AG10803 (cell line): ENCODE measurements at regions not wholly inside any gene's neighbourhood (a gene's known extent, or its start where the extent isn't known, plus 50 kb on each side); places are given as distances from the start of the nearest gene placed in this dataset.
"Not testable (repeated sequence)": the region's sequence is repeated elsewhere in the genome, so short reads cannot be mapped to it uniquely, and the experiment has no call there.

Source experiments
- DNase-seq: peaks from one replicate; pipeline ENCODE4 v3.0.0; 2010; ENCODE audit warnings: low read depth
- H3K4me3 ChIP-seq: 2 replicates; pipeline ENCODE4 v1.5.1; 2011; ENCODE audit warnings: mild to moderate bottlenecking, low read length, control low read depth
- TF ChIP-seq, protein P1 (sequence below): conservative IDR thresholded peaks from 2 replicates; pipeline ENCODE4 v1.5.1; 2011; ENCODE audit warnings: mild to moderate bottlenecking, low read length, control low read depth, inconsistent platforms

DNA sequence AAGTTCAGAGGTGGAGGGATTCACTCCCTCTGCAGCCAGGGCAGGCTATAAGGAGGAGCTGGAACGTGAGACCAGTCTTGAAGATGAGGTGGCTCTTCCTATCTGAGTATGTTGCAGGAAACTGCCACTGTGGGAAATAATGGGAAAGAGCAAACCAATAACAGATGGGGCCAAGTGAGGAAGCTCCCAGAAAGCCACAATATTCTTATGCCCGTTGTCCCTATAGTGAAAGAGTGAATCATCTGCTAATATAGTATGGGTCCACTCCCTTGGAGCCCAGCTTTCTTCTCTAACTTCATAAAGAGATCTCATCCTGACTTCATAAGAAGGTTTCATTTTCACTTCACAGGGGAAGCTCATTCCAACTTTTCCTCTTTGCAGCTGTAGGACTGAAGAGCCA is 206.4 kb downstream of the BLID start:
- H3K4me3 ChIP-seq: peak overlapping the region; percentile 18
- DNase-seq: peak; percentile 68
- TF ChIP-seq, protein P1, sequence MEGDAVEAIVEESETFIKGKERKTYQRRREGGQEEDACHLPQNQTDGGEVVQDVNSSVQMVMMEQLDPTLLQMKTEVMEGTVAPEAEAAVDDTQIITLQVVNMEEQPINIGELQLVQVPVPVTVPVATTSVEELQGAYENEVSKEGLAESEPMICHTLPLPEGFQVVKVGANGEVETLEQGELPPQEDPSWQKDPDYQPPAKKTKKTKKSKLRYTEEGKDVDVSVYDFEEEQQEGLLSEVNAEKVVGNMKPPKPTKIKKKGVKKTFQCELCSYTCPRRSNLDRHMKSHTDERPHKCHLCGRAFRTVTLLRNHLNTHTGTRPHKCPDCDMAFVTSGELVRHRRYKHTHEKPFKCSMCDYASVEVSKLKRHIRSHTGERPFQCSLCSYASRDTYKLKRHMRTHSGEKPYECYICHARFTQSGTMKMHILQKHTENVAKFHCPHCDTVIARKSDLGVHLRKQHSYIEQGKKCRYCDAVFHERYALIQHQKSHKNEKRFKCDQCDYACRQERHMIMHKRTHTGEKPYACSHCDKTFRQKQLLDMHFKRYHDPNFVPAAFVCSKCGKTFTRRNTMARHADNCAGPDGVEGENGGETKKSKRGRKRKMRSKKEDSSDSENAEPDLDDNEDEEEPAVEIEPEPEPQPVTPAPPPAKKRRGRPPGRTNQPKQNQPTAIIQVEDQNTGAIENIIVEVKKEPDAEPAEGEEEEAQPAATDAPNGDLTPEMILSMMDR: no peak

DNA sequence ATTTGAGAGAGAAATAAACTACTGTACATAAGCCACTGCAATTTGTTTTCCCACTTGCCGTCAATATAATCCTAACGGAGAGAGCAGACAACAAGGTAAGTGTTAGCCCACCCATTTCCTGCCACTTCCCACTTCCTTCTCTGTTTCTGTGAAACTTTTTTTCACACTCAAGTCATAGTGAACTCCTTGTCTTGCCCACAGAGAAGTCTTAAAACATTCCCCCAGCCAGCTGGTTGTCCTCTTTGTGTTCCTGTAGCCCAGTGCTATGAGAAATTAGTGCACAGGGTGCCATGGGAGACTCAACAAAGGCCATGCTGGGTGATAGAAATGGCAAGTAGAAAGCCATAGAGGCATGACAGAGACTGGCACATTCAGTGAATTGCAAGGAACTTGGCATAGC is 208.6 kb downstream of the BLID start:
- DNase-seq: no peak
- TF ChIP-seq, protein P1: no peak
- no peak overlapping the region for H3K4me3 ChIP-seq

DNA sequence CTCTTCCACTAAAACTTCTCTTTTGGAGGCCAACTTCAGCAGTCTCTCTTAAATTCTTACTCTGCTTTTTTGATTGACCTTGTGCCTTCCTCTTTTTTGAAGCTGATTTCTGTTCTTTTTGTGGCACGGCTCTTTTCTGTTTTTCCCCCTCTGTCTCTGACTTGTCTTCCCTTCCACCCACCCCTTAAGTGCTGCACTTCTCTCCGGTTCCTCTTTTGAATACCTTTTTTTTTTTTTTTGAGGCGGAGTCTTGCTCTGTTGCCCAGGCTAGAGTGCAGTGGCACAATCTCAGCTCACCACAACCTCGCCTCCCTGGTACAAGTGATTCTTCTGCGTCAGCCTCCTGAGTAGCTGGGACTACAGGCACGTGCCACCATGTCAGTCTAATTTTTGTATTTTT is 211.9 kb downstream of the BLID start:
- no peak overlapping the region for H3K4me3 ChIP-seq
- no peak for DNase-seq
- TF ChIP-seq, protein P1: no peak

DNA sequence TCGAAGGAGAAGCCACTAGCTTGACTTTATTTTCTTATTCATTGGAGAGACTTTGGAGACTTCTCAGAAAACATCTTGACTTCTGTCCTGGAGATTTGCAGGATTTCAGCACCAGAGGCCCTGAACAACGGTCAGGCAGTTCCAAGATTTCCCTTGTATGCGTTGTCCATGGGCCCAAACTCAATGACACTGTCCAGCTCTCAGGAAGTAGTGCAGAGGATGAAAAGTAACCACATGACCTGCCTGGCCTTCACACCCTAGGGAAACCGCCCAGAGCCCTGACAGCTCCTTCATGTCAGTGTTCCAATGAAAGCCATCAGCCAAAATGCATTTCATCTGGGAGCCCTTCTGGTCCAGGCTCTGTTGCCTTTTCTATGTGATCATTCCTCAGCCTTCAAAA is 214.1 kb downstream of the BLID start:
- no peak overlapping the region for H3K4me3 ChIP-seq
- no peak for DNase-seq
- TF ChIP-seq, protein P1: no peak

DNA sequence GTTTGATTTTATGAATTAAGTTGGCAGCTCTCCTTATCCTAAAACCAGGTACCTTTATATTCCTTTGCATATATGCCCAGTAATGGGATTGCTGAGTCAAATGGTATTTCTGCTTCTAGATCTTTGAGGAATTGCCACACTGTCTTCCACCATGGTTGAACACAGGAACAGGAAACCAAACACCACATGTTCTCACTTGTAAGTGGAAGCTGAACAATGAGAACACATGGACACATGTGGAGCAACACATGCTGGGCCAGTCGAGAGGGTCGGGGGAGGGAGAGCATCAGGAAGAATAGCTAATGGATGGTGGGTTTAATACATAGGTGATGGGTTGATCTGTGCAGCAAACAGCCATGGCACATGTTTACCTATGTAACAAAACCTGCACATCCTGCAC is 214.6 kb downstream of the BLID start:
- DNase-seq, H3K4me3 ChIP-seq: not testable (repeated sequence)

DNA sequence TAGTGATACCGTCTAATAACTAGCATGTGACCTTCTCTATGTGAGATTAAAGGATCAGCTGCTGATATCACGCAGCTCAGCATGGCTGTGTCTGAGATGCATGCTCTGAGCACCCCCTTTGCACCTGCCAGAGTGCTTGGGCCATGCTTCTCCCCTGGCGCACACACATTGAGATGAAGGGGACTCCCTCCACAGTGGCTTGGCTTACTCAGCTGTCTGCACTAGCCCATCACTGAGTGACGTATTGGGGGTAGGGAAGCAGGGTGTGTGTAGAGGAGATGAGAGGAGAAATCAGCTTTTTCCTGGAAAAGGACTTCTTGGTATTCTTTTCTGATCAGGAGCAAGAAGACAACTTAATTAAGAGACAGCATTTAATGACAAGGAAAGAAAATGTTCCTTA is 216.5 kb downstream of the BLID start:
- H3K4me3 ChIP-seq: no peak overlapping the region
- DNase-seq: no peak
- TF ChIP-seq, protein P1: no peak

DNA sequence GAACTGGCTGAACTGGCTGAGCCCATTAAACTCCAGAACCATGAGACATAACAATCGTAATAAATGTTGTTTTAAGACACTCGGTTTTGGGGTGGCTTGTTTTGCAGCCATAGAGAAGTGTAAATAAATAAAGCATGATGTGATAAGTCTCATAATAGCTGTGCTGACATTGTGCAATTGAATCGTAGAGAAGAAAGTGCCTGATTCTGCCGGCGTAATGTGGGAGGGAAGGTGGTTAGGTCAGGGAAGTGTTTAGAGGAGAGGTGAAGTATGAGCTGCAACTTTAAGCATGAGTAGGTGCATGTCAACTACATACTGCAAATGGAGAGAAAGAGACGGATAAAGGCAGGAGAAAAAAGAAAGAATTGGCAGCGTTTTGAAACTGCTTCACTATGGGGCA is 217.1 kb downstream of the BLID start:
- DNase-seq: no peak
- TF ChIP-seq, protein P1: no peak
- H3K4me3 ChIP-seq: no peak overlapping the region

DNA sequence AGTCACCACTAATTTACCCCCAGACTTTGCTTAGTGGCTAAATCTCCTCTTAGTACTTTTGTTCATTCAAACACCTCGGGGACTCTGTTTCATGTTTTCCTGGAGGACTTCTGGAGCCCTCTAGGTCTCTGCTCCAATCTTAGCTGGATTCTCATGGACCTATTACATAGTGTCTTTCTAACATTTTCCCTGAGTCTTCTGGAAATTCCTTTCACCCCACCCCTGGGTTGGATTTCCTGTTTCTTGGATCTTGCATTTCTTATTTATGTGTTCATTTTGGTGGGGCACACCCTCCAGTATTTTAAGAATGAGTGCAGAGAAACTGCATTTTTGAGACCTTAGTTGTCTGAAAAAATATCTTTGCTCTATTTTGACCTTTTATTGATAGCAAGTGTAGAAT is 220.1 kb downstream of the BLID start:
- TF ChIP-seq, protein P1: no peak; the same call in 1 of the 2 replicates
- DNase-seq: peak; percentile 90
- H3K4me3 ChIP-seq: no peak overlapping the region
